ENCODE measurements at regions not wholly inside any gene's neighbourhood (a gene's known extent, or its start where the extent isn't known, plus 50 kb on each side); places are given as distances from the start of the nearest gene placed in this dataset.

- in situ Hi-C loops (cut with HindIII; ENCODE audit: low sequenced_read_pairs) = no loop called here
- TF ChIP-seq, protein P1, sequence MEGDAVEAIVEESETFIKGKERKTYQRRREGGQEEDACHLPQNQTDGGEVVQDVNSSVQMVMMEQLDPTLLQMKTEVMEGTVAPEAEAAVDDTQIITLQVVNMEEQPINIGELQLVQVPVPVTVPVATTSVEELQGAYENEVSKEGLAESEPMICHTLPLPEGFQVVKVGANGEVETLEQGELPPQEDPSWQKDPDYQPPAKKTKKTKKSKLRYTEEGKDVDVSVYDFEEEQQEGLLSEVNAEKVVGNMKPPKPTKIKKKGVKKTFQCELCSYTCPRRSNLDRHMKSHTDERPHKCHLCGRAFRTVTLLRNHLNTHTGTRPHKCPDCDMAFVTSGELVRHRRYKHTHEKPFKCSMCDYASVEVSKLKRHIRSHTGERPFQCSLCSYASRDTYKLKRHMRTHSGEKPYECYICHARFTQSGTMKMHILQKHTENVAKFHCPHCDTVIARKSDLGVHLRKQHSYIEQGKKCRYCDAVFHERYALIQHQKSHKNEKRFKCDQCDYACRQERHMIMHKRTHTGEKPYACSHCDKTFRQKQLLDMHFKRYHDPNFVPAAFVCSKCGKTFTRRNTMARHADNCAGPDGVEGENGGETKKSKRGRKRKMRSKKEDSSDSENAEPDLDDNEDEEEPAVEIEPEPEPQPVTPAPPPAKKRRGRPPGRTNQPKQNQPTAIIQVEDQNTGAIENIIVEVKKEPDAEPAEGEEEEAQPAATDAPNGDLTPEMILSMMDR (IDR thresholded peaks at IDR 0.05; ENCODE audit: low read depth, low read length, missing control alignments) = no peak
- H3K4me3 ChIP-seq (ENCODE audit: low read depth, low read length) = no peak overlapping the region
- no peak for DNase-seq (ENCODE audit: low read depth)
These were observed 311.3 kb upstream of the SLCO3A1 start for GRCh38 chr15:91542226-91542625.

DNA sequence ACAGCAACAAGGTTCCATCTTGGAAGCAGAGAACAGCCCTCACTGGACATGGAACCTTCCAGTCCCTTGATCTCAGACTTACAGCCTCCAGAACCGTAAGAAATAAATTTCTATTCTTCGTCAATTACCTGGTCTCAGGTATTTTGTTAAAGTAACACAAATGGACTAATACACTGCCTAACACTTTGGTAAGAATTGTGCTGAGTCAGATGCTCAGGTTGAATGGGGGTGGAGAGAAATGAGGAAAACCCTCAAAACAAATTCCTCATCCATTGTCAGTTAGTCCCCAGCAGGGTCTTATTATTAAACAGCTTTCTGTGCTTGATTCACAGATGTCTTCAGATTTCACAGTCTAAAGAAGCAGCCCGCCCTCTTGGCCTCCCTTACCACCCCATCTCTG, 306.2 kb upstream of the SLCO3A1 start:
- DNase-seq (ENCODE audit: low read depth) = no peak
- H3K4me3 ChIP-seq (ENCODE audit: low read depth, low read length) = no peak overlapping the region
- TF ChIP-seq, protein P1 (IDR thresholded peaks at IDR 0.05; ENCODE audit: low read depth, low read length, missing control alignments) = no peak
- in situ Hi-C loops (cut with HindIII; ENCODE audit: low sequenced_read_pairs) = no loop called here

DNA sequence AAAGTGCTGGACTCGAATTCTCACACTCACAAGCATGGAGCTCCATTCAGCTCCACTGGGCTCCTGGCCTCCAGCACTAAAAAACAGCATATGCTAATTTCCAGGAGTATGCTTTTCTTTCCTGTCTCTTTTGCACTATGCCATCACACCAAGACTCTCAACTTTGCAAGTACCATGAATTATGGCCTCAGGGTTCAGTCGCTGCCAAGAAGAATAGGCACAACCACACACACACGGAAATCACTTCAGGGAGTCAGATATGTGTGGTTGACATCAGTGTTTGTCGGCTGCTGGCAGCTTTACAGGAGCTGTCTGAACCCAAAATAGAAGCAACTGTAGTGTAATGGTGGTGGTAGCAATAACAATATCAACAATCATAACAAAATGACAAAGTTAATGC, 305.0 kb upstream of the SLCO3A1 start:
- peak; percentile 22 for DNase-seq (ENCODE audit: low read depth)
- in situ Hi-C loops (cut with HindIII; ENCODE audit: low sequenced_read_pairs) = no loop called here
- no peak overlapping the region for H3K4me3 ChIP-seq (ENCODE audit: low read depth, low read length)
- TF ChIP-seq, protein P1 (IDR thresholded peaks at IDR 0.05; ENCODE audit: low read depth, low read length, missing control alignments) = no peak

- no peak for DNase-seq (ENCODE audit: low read depth)
- no peak overlapping the region for H3K4me3 ChIP-seq (ENCODE audit: low read depth, low read length)
- in situ Hi-C loops (cut with HindIII; ENCODE audit: low sequenced_read_pairs) = no loop called here
- TF ChIP-seq, protein P1 (IDR thresholded peaks at IDR 0.05; ENCODE audit: low read depth, low read length, missing control alignments) = no peak
These were observed 303.9 kb upstream of the SLCO3A1 start for GRCh38 chr15:91549581-91549980.

DNA sequence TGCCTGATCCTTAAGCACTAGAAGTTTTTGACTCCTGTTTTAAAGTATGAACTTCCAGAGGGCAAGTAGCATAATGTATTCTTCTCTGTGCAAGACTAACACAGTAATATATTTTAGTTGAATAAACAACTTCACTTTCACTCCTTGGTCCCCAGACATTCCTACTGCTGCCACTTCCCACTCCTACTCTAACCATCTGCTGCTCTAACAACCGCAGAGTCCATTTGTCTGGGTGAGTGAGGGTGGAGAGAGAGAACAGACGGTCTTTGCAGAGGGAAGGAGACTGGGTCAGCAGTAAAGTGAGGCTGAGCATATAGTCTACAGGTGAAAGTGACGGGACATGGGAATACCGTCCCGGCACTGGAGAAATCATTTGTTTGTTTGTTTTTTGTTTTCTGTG, 301.0 kb upstream of the SLCO3A1 start:
- no peak for DNase-seq (ENCODE audit: low read depth)
- TF ChIP-seq, protein P1 (IDR thresholded peaks at IDR 0.05; ENCODE audit: low read depth, low read length, missing control alignments) = no peak
- in situ Hi-C loops (cut with HindIII; ENCODE audit: low sequenced_read_pairs) = no loop called here
- no peak overlapping the region for H3K4me3 ChIP-seq (ENCODE audit: low read depth, low read length)

GRCh38 chr15:91553196-91553854, 300.2 kb upstream of the SLCO3A1 start:
- no peak for DNase-seq (ENCODE audit: low read depth)
- no peak overlapping the region for H3K4me3 ChIP-seq (ENCODE audit: low read depth, low read length)
- in situ Hi-C loops (cut with HindIII; ENCODE audit: low sequenced_read_pairs) = no loop called here
- TF ChIP-seq, protein P1 (IDR thresholded peaks at IDR 0.05; ENCODE audit: low read depth, low read length, missing control alignments) = no peak
